MM.1S (cell line): ENCODE measurements at regions not wholly inside any gene's neighbourhood (a gene's known extent, or its start where the extent isn't known, plus 50 kb on each side); places are given as distances from the start of the nearest gene placed in this dataset.

Experiments used
- DNase-seq: peaks from one replicate; pipeline ENCODE4 v3.0.0-alpha.2; 2015
- H2AFZ ChIP-seq: fragments of 300-600 bp; sonication (generic); 2 replicates; pipeline ENCODE4 v1.6.0; 2016; ENCODE audit warnings: antibody characterized with exemption, low read length
- H3F3A ChIP-seq: fragments of 300-600 bp; sonication (generic); 2 replicates; pipeline ENCODE4 v1.6.1; 2016; ENCODE audit warnings: mild to moderate bottlenecking, antibody characterized with exemption, low read length, moderate library complexity, mixed read lengths; ENCODE audit not compliant: insufficient read depth
- H3K27ac ChIP-seq: fragments of 300-600 bp; sonication (generic); 2 replicates; pipeline ENCODE4 v1.5.1; 2016; ENCODE audit warnings: mild to moderate bottlenecking, low read length
- H3K27me3 ChIP-seq: fragments of 300-600 bp; sonication (generic); replicated peaks from 2 replicates; pipeline ENCODE4 v1.6.0; 2016; ENCODE audit warnings: low read length; ENCODE audit not compliant: insufficient read depth
- H3K36me3 ChIP-seq: fragments of 300-600 bp; sonication (generic); replicated peaks from 2 replicates; pipeline ENCODE4 v1.6.1; 2016; ENCODE audit warnings: mild to moderate bottlenecking, low read length, mixed read lengths; ENCODE audit not compliant: insufficient read depth
- H3K4me1 ChIP-seq: fragments of 300-600 bp; sonication (generic); 2 replicates; pipeline ENCODE4 v1.6.1; 2016; ENCODE audit warnings: low read length, mixed read lengths
- H3K4me2 ChIP-seq: fragments of 300-600 bp; sonication (generic); 2 replicates; pipeline ENCODE4 v1.6.0; 2016; ENCODE audit warnings: low read depth, low read length
- H3K4me3 ChIP-seq: fragments of 300-600 bp; sonication (generic); 2 replicates; pipeline ENCODE4 v1.5.1; 2016; ENCODE audit warnings: low read length, mixed read lengths
- H3K79me2 ChIP-seq: fragments of 300-600 bp; sonication (generic); 2 replicates; pipeline ENCODE4 v1.6.1; 2016; ENCODE audit warnings: mixed run types, low read length, mixed read lengths
- H3K9ac ChIP-seq: fragments of 300-600 bp; sonication (generic); 2 replicates; pipeline ENCODE4 v1.6.1; 2016; ENCODE audit warnings: low read length, mixed read lengths
- H3K9me2 ChIP-seq: fragments of 300-600 bp; sonication (generic); replicated peaks from 2 replicates; pipeline ENCODE4 v1.6.1; 2016; ENCODE audit warnings: mild to moderate bottlenecking, low read length, mixed read lengths; ENCODE audit not compliant: insufficient read depth
- H3K9me3 ChIP-seq: fragments of 300-600 bp; sonication (generic); replicated peaks from 2 replicates; pipeline ENCODE4 v1.6.1; 2016; ENCODE audit warnings: mild to moderate bottlenecking, low read length, mixed read lengths; ENCODE audit not compliant: insufficient read depth
- H4K20me1 ChIP-seq: fragments of 300-600 bp; sonication (generic); 2 replicates; pipeline ENCODE4 v1.6.1; 2016; ENCODE audit warnings: mild to moderate bottlenecking, low read length, moderate library complexity, mixed read lengths; ENCODE audit not compliant: insufficient read depth
- EZH2 ChIP-seq: fragments of 300-600 bp; sonication (generic); optimal IDR thresholded peaks from 2 replicates; pipeline ENCODE3; 2017; ENCODE audit warnings: low read depth, mild to moderate bottlenecking, antibody characterized with exemption, low read length, mixed read lengths
- EZH2phosphoT487 ChIP-seq: fragments of 300-600 bp; sonication (generic); IDR thresholded peaks from 2 replicates; pipeline ENCODE4 v1.6.1; 2018; ENCODE audit warnings: antibody characterized with exemption, low read length
- TF ChIP-seq, protein P1 (sequence below): fragments of 300-600 bp; sonication (generic); IDR thresholded peaks from 2 replicates; pipeline ENCODE4 v1.5.1; 2016; ENCODE audit warnings: antibody characterized with exemption, low read length, mixed read lengths

DNA sequence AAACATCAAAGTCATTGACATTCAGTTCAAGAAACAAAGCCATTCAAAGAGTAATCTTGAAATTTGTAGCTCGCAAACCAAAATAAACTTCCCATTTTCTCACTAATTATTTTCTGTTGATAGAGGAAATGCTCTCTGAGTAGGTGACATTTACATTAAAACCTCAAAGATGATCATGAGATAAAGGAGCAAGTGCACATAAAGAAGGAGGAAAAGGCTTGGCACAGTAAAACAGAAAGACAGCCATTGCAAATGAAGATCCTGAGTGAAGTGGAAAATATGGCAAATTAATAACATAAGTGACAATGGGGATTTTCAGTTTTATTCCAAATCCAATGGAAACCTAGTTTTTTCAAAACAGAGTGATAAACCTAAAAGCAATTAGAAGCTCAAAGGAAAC, 2320.8 kb downstream of the ARAP2 start:
- Histone ChIP-seq H2AFZ (no peak overlapping the region), H3F3A (no peaks in the 10 kb centered on the region), H3K4me2 (no peak overlapping the region), H3K79me2 (no peaks in the 10 kb centered on the region), H3K9me2 (no peaks in the 10 kb centered on the region), H3K9ac (no peak overlapping the region), H3K4me3 (no peak overlapping the region), H3K9me3 (no peaks in the 10 kb centered on the region), H3K36me3 (no peaks in the 10 kb centered on the region), H4K20me1 (no peaks in the 10 kb centered on the region), H3K27me3 (no peaks in the 10 kb centered on the region), H3K4me1 (no peaks in the 10 kb centered on the region), H3K27ac (no peak overlapping the region)
- no peak for DNase-seq
- no peak for TF ChIP-seq EZH2
- TF ChIP-seq, protein P1, sequence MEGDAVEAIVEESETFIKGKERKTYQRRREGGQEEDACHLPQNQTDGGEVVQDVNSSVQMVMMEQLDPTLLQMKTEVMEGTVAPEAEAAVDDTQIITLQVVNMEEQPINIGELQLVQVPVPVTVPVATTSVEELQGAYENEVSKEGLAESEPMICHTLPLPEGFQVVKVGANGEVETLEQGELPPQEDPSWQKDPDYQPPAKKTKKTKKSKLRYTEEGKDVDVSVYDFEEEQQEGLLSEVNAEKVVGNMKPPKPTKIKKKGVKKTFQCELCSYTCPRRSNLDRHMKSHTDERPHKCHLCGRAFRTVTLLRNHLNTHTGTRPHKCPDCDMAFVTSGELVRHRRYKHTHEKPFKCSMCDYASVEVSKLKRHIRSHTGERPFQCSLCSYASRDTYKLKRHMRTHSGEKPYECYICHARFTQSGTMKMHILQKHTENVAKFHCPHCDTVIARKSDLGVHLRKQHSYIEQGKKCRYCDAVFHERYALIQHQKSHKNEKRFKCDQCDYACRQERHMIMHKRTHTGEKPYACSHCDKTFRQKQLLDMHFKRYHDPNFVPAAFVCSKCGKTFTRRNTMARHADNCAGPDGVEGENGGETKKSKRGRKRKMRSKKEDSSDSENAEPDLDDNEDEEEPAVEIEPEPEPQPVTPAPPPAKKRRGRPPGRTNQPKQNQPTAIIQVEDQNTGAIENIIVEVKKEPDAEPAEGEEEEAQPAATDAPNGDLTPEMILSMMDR: no peak
- no peak for TF ChIP-seq EZH2phosphoT487

DNA sequence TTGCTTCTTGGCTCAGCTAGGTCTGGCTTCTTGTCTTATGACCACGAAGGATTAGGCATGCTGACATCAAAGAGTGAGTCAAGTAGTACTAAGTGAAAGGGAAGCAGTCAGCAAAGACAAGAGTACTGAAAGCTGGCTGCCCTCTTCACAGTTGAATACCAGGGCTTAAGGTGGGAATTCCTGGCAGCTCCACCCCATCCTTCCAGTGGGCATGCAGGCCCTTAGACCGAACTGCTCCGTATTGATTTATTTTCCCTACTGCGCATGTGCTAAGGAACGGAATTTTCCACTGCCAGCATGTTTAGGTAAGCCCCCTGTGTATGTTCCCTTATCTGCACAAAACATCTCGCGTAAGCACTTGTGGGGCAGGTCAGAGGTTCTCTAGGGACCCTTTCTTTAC, 2320.1 kb downstream of the ARAP2 start:
- Histone ChIP-seq H2AFZ (no peak overlapping the region), H3K79me2 (no peaks in the 10 kb centered on the region), H3K9ac (no peak overlapping the region), H3K4me1 (no peaks in the 10 kb centered on the region), H4K20me1 (no peaks in the 10 kb centered on the region), H3K36me3 (no peaks in the 10 kb centered on the region; the same call in 1 of the 2 replicates), H3K27me3 (no peaks in the 10 kb centered on the region), H3K9me2 (no peaks in the 10 kb centered on the region), H3F3A (no peaks in the 10 kb centered on the region), H3K4me3 (no peak overlapping the region), H3K4me2 (no peak overlapping the region), H3K9me3 (no peaks in the 10 kb centered on the region), H3K27ac (no peak overlapping the region)
- DNase-seq: no peak
- TF ChIP-seq EZH2 (no peak), EZH2phosphoT487 (no peak)
- TF ChIP-seq, protein P1: no peak

DNA sequence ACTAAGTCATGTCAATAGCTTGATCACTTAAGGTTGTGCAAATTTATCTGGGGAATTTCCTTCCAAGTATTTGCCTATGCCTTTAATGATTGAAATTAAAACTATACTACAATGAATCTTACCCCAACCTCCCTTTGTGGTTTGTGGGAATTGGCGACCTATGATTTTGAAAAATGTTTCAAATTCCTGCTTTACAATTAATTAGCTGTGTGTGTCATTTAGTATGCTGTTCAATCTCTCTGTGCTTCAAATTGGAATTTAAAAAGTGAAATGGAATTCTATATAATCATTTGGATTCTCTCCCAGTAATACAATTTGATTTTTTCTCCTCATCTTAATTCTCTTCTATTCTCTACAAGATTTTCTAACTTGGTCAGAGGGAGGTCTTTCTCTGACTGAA, 2319.5 kb downstream of the ARAP2 start:
- Histone ChIP-seq H3K9me2 (no peaks in the 10 kb centered on the region), H3K4me1 (no peaks in the 10 kb centered on the region), H3K79me2 (no peaks in the 10 kb centered on the region), H3K9me3 (no peaks in the 10 kb centered on the region), H3K36me3 (no peaks in the 10 kb centered on the region; the same call in 1 of the 2 replicates), H3K4me2 (no peak overlapping the region), H4K20me1 (no peaks in the 10 kb centered on the region), H3F3A (no peaks in the 10 kb centered on the region), H3K27ac (no peak overlapping the region), H2AFZ (no peak overlapping the region), H3K27me3 (no peaks in the 10 kb centered on the region), H3K9ac (no peak overlapping the region), H3K4me3 (no peak overlapping the region)
- DNase-seq: no peak
- TF ChIP-seq, protein P1: no peak
- no peak for TF ChIP-seq EZH2phosphoT487
- no peak for TF ChIP-seq EZH2
